Activated CD4-positive, alpha-beta T cell treated with anti-CD3 and anti-CD28 coated beads, Interleukin-2, amount 50 U/mL, for 24 hours (primary cell): ENCODE measurements at regions not wholly inside any gene's neighbourhood (a gene's known extent, or its start where the extent isn't known, plus 50 kb on each side); places are given as distances from the start of the nearest gene placed in this dataset.
"Not testable (repeated sequence)": the region's sequence is repeated elsewhere in the genome, so short reads cannot be mapped to it uniquely, and the experiment has no call there.

Source experiments
- DNase-seq, 2 donors: peaks; one replicate each; pipeline ENCODE4 v3.0.0-alpha.2; 2020; ENCODE audit warnings: low read depth in 1 of 2, low spot score in 1 of 2

GRCh38 chr1:244294599-244295224, 157.0 kb downstream of the ADSS2 start:
- no peak for DNase-seq

DNA sequence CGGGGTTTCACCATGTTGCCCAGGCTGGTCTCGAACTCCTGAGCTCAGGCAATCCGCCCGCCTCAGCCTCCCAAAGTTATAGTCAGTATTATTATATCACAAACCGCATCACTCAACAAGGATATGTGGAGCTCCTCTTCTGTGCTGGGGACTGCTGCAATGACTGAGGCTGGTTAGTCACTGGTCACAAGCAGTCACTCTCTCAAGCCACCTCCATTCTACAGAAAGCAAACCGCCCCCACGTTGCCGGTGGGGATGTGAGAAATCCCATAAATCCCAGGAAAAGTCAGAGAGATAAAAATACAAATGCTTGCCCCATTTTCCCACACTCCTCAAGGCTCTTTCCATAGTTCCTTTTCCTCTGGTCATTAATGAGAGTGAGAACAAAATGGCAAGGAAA, 155.7 kb downstream of the ADSS2 start:
- no peak for DNase-seq

DNA sequence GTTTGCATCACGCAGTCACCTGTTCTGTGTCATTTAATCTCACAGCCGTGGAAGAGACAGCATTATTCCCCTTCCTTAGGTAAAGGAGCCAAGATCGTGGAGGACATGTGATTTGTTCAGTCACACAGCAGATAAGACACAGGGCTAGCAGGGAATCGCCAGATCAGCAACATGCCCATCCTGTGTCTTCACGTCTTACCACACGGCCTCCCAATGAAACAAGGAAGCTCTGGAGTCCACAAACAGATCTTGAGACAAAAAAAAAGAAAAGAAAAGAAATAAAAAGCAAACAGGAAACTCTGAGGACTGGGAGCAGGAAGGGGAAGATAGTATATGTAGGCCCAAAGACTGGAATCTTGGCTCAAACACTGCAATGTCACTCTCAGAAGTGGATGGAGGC, 155.3 kb downstream of the ADSS2 start:
- no peak for DNase-seq

DNA sequence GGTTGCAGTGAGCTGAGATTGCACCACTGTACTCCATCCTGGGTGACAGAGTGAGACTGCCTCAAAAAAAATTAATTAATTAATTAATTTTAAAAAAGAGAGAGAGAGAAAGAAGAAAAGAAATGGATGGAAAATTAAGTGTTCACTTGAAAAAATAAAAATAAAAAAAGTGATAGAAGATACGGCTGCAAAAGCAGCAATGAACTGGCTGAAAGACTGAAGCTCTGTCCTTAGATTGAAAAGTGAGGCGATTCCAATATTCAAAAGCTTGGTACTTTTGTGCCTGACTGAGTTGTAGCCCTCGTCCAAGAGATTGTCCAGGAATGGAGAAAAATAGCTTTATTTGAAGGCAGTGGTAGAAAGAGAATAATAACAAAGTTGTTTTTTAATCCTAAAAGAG, 154.6 kb downstream of the ADSS2 start:
- no peak for DNase-seq

DNA sequence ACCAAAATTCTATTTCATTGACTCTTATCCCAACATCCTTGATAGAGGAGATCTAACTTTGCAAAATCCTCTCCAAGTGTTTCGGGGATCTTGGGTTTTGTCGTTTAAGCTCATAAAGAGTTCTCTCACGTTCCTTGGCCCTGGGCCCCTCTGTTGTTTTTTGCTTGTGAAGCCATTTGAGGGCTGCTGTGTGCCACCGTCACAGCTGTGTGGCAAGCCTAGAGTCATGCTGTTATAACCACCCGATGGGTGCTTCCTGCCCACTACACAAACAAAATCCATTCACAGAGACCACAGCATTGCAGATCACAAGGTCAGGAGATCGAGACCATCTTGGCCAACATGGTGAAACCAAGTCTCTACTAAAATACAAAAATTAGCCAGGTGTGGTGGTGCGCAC, 154.1 kb downstream of the ADSS2 start:
- DNase-seq = no peak

DNA sequence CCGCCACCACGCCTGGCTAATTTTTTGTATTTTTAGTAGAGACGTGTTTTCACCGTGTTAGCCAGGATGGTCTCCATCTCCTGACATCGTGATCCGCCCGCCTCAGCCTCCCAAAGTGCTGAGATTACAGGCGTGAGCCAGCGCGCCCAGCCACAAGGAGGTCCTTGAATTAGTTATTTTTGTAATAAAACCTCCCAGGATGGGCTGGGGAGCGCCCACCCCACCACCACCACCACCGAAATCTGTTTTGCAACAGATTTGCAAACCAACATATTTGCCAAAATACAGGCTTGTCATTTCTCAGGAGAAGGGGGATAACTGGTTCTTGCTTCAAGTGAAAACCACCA, 151.7 kb downstream of the ADSS2 start:
- DNase-seq = not testable (repeated sequence)

GRCh38 chr1:244301595-244302130, 150.0 kb downstream of the ADSS2 start:
- DNase-seq = no peak

GRCh38 chr1:244302876-244303609, 148.7 kb downstream of the ADSS2 start:
- DNase-seq = no peak

DNA sequence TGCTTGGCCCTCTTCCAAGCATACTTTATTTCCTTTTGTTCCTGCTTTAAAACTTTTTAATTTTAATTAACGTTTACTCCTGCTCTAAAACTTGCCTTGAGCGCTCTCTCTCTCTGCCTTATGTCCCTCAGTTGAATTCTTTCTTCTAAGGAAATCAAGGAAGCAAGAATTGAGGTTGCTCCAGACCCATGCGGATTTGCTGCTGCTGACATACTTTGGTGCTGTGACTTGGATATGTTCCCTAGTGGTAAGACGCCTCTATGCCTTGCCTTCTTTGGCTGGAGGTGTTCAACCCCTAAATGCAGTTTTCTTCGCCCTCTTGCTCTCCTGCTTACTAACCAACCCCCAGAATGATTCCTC, 148.1 kb downstream of the ADSS2 start:
- DNase-seq = no peak

DNA sequence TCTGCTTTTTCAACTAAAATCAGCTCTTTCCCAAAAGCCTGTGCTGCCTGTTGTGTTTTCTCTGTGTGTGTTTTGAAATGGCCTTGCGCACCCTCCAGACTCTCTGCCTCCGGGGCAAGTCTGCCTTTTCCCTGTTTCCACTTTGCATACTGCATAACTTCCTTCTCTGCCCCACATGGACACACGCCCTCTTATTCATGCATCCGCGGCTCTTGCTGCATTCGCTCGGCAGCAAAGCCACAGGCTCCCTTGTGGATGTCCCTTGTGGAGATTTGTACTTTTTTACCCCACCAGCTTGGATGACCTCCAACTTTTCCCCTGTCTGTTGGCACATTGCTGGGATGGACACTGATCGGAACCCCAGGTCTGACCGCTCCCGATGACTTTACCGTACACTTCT, 147.6 kb downstream of the ADSS2 start:
- DNase-seq = no peak

DNA sequence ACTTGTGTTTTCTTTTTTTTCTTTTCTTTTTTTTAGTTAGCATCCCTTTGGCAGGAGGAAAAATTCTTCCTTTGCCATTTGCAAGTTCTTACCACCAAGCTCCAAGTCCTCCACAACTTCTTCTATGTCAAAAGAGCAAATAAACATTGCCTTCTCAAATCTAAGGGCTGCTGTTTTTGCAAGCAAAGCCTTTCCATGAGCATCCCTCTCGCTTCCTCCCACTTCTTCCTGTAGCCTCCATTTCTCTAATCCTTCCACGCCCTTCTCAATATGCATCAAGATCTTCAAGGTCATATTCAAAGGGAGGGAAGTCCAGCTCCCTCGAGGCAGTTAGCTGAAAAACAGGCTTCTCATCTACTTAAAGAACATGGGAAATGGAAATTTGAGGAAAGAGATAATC, 147.1 kb downstream of the ADSS2 start:
- no peak for DNase-seq

DNA sequence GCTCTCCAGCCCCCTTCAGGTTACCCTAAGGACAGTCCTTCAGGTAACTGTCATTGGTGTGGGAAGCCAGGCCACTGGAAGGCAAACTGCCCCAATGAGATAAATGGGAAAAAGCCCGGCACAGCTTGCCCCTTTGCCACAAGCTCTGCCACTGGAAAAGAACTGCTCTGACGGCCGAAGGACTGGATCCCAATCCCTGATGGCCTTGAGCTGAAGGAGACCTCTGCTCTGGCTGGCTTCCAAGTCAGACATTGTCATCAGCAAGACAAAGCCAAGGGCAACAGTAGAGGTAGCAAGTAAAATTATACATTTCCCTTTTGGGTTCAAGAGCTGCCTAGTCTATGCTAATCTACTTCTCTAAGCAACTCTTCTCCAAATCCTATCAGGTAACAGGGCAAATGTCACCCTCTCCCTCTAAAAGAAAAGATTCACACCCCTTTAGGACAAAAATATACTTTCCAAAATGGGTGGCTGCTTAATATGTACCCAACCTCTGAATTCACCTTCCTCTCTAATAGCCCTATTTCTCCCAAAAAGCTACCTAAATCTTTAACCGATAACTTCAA, 145.8 kb downstream of the ADSS2 start:
- no peak for DNase-seq

- DNase-seq = no peak
Measured at GRCh38 chr1:244306544-244306943, 145.2 kb downstream of the ADSS2 start.

- DNase-seq = not testable (repeated sequence)
Measured at GRCh38 chr1:244309191-244309590, 142.5 kb downstream of the ADSS2 start.

- DNase-seq = no peak
Measured at GRCh38 chr1:244311784-244312532, 139.8 kb downstream of the ADSS2 start.

- no peak for DNase-seq
Measured at GRCh38 chr1:244313346-244313745, 138.4 kb downstream of the ADSS2 start.

GRCh38 chr1:244314921-244315559, 136.7 kb downstream of the ADSS2 start:
- no peak for DNase-seq

DNA sequence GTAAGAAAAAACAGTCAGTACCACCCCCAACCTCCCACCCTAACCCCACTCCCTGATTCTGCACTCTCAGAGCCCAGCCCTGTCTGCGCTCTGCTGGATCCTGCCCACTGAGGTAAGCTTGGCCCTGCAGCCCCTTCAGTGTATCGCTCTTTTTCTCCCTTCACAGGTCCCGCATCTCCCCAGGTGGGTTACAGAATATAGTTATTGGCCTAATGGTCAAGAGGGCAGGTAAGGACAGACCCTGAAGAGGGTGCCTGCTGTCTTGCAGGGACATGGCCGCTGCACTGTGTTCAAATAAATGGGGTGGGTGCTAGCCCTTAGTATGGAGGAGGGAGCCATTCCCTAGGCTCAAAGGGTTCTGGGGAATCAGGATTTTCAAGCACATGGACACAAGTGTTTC, 135.7 kb downstream of the ADSS2 start:
- DNase-seq = no peak

DNA sequence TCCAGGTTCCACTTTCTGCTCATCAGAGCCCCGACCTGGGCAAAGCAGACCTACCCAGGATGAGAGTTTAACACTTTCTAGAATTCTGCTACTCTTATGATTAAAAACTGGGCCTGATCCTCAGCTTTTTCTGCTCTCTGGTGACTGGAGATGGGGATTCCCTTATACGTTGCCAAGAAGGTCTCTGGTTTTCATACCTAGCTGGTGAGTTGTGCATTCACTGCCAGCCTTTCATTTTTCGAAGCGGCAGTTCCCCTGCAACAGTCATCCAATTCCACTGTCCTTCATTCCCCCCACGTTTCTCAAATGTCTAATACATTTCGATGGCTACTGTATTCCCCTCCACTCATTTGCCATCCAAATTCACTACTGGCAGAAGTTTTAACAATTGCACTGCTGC, 135.3 kb downstream of the ADSS2 start:
- DNase-seq = no peak

DNA sequence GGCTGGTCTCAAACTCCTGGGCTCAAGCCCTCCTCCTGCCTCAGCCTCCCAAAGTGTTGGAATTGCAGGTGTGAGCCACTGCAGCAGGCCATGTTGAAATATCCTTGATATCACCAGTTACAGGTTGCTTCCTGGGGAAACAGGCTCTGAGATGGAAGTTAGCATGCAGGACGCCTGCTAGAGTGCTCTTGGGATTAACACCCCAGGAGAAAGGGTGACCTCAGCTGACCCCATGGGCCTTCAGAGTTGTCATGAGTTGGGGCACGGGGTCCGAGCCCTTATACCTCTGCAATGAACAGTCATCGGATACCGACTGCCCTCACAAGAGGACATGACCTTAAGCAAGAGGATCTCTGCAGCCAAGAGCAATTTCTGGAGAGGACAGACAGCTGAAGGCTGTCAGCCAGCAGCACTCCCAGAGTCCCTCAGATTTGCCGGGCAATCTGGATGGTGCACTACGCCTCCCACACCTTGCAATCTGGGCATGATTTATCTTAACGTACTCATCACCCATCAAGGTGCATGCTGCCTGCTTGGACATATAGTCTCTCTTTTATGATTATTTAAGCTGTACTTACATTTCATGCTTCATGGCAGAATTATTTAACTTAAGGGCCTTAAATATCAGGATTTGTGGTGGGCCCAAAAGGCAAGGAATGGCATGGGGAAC, 134.6 kb downstream of the ADSS2 start:
- no peak for DNase-seq

DNA sequence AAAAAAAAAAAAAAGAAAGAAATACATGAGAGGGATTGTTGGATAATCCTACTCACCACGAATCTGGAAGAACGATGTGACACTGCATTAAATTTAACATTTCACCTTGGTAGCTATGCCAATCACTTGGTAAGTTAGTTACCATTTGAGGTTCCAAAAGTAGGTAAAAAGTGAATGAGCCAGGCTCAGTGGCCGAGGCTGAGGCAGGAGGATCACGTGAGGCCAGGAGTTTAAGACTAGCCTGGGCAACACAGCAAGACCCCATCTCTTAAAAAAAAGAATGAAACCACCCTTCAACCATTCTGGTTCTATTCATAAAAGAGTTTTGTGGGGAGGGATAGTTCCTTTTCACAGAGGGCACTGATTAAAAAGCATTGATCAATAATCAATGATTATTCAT, 133.6 kb downstream of the ADSS2 start:
- DNase-seq = no peak
